ENCODE measurements at regions not wholly inside any gene's neighbourhood (a gene's known extent, or its start where the extent isn't known, plus 50 kb on each side); places are given as distances from the start of the nearest gene placed in this dataset.

DNA sequence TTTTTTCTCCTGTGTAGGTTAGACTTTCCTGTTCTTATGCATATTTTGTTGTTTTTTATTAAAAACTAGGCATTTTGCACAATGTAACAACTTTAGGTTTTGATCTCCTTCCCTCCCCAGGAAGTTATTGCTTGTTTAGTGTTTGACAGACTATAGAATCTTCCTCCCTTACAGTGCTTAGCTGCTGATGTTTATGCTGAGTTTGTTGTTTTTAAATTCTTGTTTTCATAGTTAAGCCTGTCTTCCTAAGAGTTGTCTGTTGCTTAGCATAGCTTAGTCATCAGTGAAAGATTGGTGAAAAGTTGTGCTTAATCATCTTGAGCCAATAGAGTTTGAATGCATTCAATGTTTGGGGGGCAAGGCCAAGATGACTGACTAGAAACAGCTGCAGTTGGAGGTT is 157.5 kb downstream of the NKX6-1 start:
- TF ChIP-seq, protein P1, sequence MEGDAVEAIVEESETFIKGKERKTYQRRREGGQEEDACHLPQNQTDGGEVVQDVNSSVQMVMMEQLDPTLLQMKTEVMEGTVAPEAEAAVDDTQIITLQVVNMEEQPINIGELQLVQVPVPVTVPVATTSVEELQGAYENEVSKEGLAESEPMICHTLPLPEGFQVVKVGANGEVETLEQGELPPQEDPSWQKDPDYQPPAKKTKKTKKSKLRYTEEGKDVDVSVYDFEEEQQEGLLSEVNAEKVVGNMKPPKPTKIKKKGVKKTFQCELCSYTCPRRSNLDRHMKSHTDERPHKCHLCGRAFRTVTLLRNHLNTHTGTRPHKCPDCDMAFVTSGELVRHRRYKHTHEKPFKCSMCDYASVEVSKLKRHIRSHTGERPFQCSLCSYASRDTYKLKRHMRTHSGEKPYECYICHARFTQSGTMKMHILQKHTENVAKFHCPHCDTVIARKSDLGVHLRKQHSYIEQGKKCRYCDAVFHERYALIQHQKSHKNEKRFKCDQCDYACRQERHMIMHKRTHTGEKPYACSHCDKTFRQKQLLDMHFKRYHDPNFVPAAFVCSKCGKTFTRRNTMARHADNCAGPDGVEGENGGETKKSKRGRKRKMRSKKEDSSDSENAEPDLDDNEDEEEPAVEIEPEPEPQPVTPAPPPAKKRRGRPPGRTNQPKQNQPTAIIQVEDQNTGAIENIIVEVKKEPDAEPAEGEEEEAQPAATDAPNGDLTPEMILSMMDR (conservative IDR thresholded peaks at IDR 0.05; ENCODE audit: low read depth, low read length): no peak
- TF ChIP-seq EZH2 (IDR thresholded peaks at IDR 0.05; ENCODE audit: borderline replicate concordance, low read depth, low read length, poor library complexity, severe bottlenecking): no peak
